GM19099 (cell line): ENCODE measurements at regions not wholly inside any gene's neighbourhood (a gene's known extent, or its start where the extent isn't known, plus 50 kb on each side); places are given as distances from the start of the nearest gene placed in this dataset.

Experiments
- POLR2A ChIP-seq: IDR thresholded peaks from 3 replicates; pipeline ENCODE4 v1.6.1; 2011; ENCODE audit warnings: low read depth; ENCODE audit not compliant: insufficient read length; ENCODE audit errors: extremely low read depth

GRCh38 chr6:134735461-134735860 is 214.4 kb downstream of the ALDH8A1 start:
- TF ChIP-seq POLR2A, result no peak

GRCh38 chr6:134734312-134734869 is 215.5 kb downstream of the ALDH8A1 start:
- TF ChIP-seq POLR2A, result no peak

GRCh38 chr6:134733801-134734200 is 216.1 kb downstream of the ALDH8A1 start:
- no peak for TF ChIP-seq POLR2A

- TF ChIP-seq POLR2A, result no peak
These were observed 217.1 kb downstream of the ALDH8A1 start for GRCh38 chr6:134732763-134733162.

- TF ChIP-seq POLR2A, result no peak
These were observed 218.3 kb downstream of the ALDH8A1 start for GRCh38 chr6:134731615-134732014.

GRCh38 chr6:134730013-134730412 is 219.9 kb downstream of the ALDH8A1 start:
- no peak for TF ChIP-seq POLR2A

- TF ChIP-seq POLR2A, result no peak
These were observed 220.3 kb downstream of the ALDH8A1 start for GRCh38 chr6:134729561-134729960.

GRCh38 chr6:134727081-134727480 is 222.8 kb downstream of the ALDH8A1 start:
- no peak for TF ChIP-seq POLR2A

- no peak for TF ChIP-seq POLR2A
These were observed 224.3 kb downstream of the ALDH8A1 start for GRCh38 chr6:134725590-134725989.

- TF ChIP-seq POLR2A, result no peak
These were observed 225.0 kb downstream of the ALDH8A1 start for GRCh38 chr6:134724771-134725340.

GRCh38 chr6:134723081-134723871 is 226.6 kb downstream of the ALDH8A1 start:
- no peak for TF ChIP-seq POLR2A

GRCh38 chr6:134722200-134722870 is 227.6 kb downstream of the ALDH8A1 start:
- TF ChIP-seq POLR2A, result no peak

- TF ChIP-seq POLR2A, result no peak
These were observed 228.9 kb downstream of the ALDH8A1 start for GRCh38 chr6:134721060-134721405.

- TF ChIP-seq POLR2A, result no peak
These were observed 229.4 kb downstream of the ALDH8A1 start for GRCh38 chr6:134720353-134721059.

- TF ChIP-seq POLR2A, result no peak
These were observed 230.0 kb downstream of the ALDH8A1 start for GRCh38 chr6:134719911-134720310.
